B cell (primary cell): ENCODE measurements at regions not wholly inside any gene's neighbourhood (a gene's known extent, or its start where the extent isn't known, plus 50 kb on each side); places are given as distances from the start of the nearest gene placed in this dataset.

Source experiments
- CTCF ChIP-seq: fragments of 200-600 bp; IDR thresholded peaks from one replicate; pipeline ENCODE4 v1.8.0; 2022; ENCODE audit warnings: antibody characterized with exemption, mild to moderate bottlenecking
- EZH2 ChIP-seq: IDR thresholded peaks from 2 replicates; pipeline ENCODE4 v1.6.1; 2012; ENCODE audit warnings: borderline replicate concordance, low read depth, mild to moderate bottlenecking, moderate library complexity, low read length; ENCODE audit not compliant: insufficient read depth, poor library complexity, severe bottlenecking

GRCh38 chr18:42442656-42443055, 487.6 kb downstream of the PIK3C3 start:
- no peak for TF ChIP-seq CTCF
- no peak for TF ChIP-seq EZH2
